H9 (cell line): ENCODE measurements at regions not wholly inside any gene's neighbourhood (a gene's known extent, or its start where the extent isn't known, plus 50 kb on each side); places are given as distances from the start of the nearest gene placed in this dataset.

Source experiments
- DNase-seq: peaks from one replicate; pipeline ENCODE4 v3.0.0-alpha.2; 2017
- H2AFZ ChIP-seq: one replicate; pipeline ENCODE4 v1.6.1; 2013; ENCODE audit warnings: mild to moderate bottlenecking, low read length, control low read depth, moderate library complexity
- H2AK5ac ChIP-seq: 2 replicates; pipeline ENCODE4 v1.6.1; 2013; ENCODE audit warnings: low read length, control low read depth, mixed read lengths; ENCODE audit not compliant: insufficient read length
- H2BK120ac ChIP-seq: one replicate; pipeline ENCODE4 v1.6.1; 2013; ENCODE audit warnings: low read depth, mild to moderate bottlenecking, low read length, control low read depth, inconsistent platforms; ENCODE audit not compliant: poor library complexity, severe bottlenecking
- H2BK12ac ChIP-seq: 2 replicates; pipeline ENCODE4 v1.6.1; 2013; ENCODE audit warnings: low read length, control low read depth, mixed read lengths, low read depth; ENCODE audit not compliant: insufficient read length
- H2BK15ac ChIP-seq: 2 replicates; pipeline ENCODE4 v1.6.1; 2013; ENCODE audit warnings: low read depth, low read length, control low read depth
- H2BK20ac ChIP-seq: one replicate; pipeline ENCODE4 v1.6.1; 2013; ENCODE audit warnings: low read depth, mild to moderate bottlenecking, low read length, control low read depth, inconsistent platforms; ENCODE audit not compliant: poor library complexity, severe bottlenecking
- H2BK5ac ChIP-seq: 2 replicates; pipeline ENCODE4 v1.6.1; 2013; ENCODE audit warnings: low read length, control low read depth, mixed read lengths; ENCODE audit not compliant: insufficient read length
- H3K14ac ChIP-seq: 2 replicates; pipeline ENCODE4 v1.6.1; 2013; ENCODE audit warnings: low read length, control low read depth; ENCODE audit not compliant: insufficient read depth
- H3K18ac ChIP-seq: 2 replicates; pipeline ENCODE4 v1.6.1; 2013; ENCODE audit warnings: low read depth, mild to moderate bottlenecking, mixed read lengths, low read length, control low read depth; ENCODE audit not compliant: insufficient read length
- H3K23ac ChIP-seq: 2 replicates; pipeline ENCODE4 v1.6.1; 2013; ENCODE audit warnings: low read length, control low read depth, mixed read lengths, low read depth; ENCODE audit not compliant: insufficient read length
- H3K23me2 ChIP-seq: 2 replicates; pipeline ENCODE4 v1.6.1; 2013; ENCODE audit warnings: low read depth, mild to moderate bottlenecking, mixed read lengths, low read length, control low read depth; ENCODE audit not compliant: insufficient read length, poor library complexity, severe bottlenecking
- H3K27ac ChIP-seq: 2 replicates; pipeline ENCODE4 v1.5.1; 2013; ENCODE audit warnings: low read length, control low read depth, mixed read lengths, low read depth; ENCODE audit not compliant: insufficient read length
- H3K27me3 ChIP-seq: 2 replicates; pipeline ENCODE4 v1.6.1; 2013; ENCODE audit warnings: low read length, control low read depth, inconsistent platforms; ENCODE audit not compliant: insufficient read depth
- H3K4ac ChIP-seq: 2 replicates; pipeline ENCODE4 v1.6.1; 2013; ENCODE audit warnings: low read depth, mild to moderate bottlenecking, control low read depth, inconsistent platforms, low read length, moderate library complexity
- H3K4me1 ChIP-seq: 2 replicates; pipeline ENCODE4 v1.6.1; 2013; ENCODE audit warnings: low read length, control low read depth, inconsistent platforms; ENCODE audit not compliant: insufficient read depth
- H3K4me2 ChIP-seq: 2 replicates; pipeline ENCODE4 v1.6.1; 2013; ENCODE audit warnings: low read length, control low read depth, mixed read lengths; ENCODE audit not compliant: insufficient read length, insufficient read depth
- H3K56ac ChIP-seq: 2 replicates; pipeline ENCODE4 v1.6.1; 2013; ENCODE audit warnings: low read depth, mild to moderate bottlenecking, mixed read lengths, low read length, control low read depth; ENCODE audit not compliant: insufficient read length
- H3K79me1 ChIP-seq: 2 replicates; pipeline ENCODE4 v1.6.1; 2013; ENCODE audit warnings: low read depth, mild to moderate bottlenecking, moderate library complexity, low read length, control low read depth, inconsistent platforms; ENCODE audit not compliant: insufficient read depth, poor library complexity, severe bottlenecking
- H3K79me2 ChIP-seq: 2 replicates; pipeline ENCODE4 v1.6.1; 2013; ENCODE audit warnings: low read length, control low read depth, inconsistent platforms; ENCODE audit not compliant: insufficient read depth
- H3K9ac ChIP-seq: 2 replicates; pipeline ENCODE4 v1.6.1; 2013; ENCODE audit warnings: low read length, control low read depth, mixed read lengths; ENCODE audit not compliant: insufficient read length; ENCODE audit errors: extremely low read depth
- H3K9me3 ChIP-seq: one replicate; pipeline ENCODE4 v1.6.1; 2013; ENCODE audit warnings: low read depth, low read length, inconsistent platforms; ENCODE audit not compliant: control insufficient read depth
- H3T11ph ChIP-seq: one replicate; pipeline ENCODE4 v1.6.1; 2013; ENCODE audit warnings: mild to moderate bottlenecking, low read length, control low read depth, inconsistent platforms
- H4K20me1 ChIP-seq: one replicate; pipeline ENCODE4 v1.6.1; 2013; ENCODE audit not compliant: control insufficient read depth, insufficient read length, insufficient read depth
- H4K5ac ChIP-seq: 2 replicates; pipeline ENCODE4 v1.6.1; 2013; ENCODE audit warnings: low read depth, mild to moderate bottlenecking, mixed read lengths, low read length, control low read depth; ENCODE audit not compliant: insufficient read length
- H4K8ac ChIP-seq: replicated peaks from 2 replicates; pipeline ENCODE4 v1.6.1; 2013; ENCODE audit warnings: low read length, control low read depth, mixed read lengths, low read depth; ENCODE audit not compliant: insufficient read length
- H4K91ac ChIP-seq: 2 replicates; pipeline ENCODE4 v1.6.1; 2013; ENCODE audit warnings: low read depth, mild to moderate bottlenecking, moderate library complexity, mixed read lengths, low read length, control low read depth; ENCODE audit not compliant: insufficient read length
- H3K27ac Mint-ChIP-seq, 3 experiments: 2 replicates in 2 of 3; 3 replicates in 1 of 3; pipeline ENCODE4 v1.8.0; 2020 to 2021; ENCODE audit warnings: mixed read lengths in 3 of 3, mild to moderate bottlenecking in 1 of 3, moderate library complexity in 1 of 3
- H3K27me3 Mint-ChIP-seq: 2 replicates; pipeline ENCODE4 v1.8.0; 2021; ENCODE audit warnings: low read depth, mild to moderate bottlenecking, moderate library complexity, mixed read lengths
- H3K36me3 Mint-ChIP-seq, 3 experiments: 2 replicates in 2 of 3; 3 replicates in 1 of 3; pipeline ENCODE4 v1.8.0; 2020 to 2021; ENCODE audit warnings: low read depth in 3 of 3, mixed read lengths in 3 of 3; ENCODE audit not compliant: insufficient read depth in 1 of 3
- H3K4me1 Mint-ChIP-seq, 2 experiments: 2 replicates each; pipeline ENCODE4 v1.8.0; 2020; ENCODE audit warnings: mixed read lengths in 2 of 2
- H3K4me3 Mint-ChIP-seq, 2 experiments: 2 replicates in 1 of 2; 3 replicates in 1 of 2; pipeline ENCODE4 v1.8.0; 2020 to 2021; ENCODE audit warnings: mild to moderate bottlenecking in 2 of 2, mixed read lengths in 2 of 2, moderate library complexity in 1 of 2
- H3K9me3 Mint-ChIP-seq, 2 experiments: 2 replicates in 1 of 2; 3 replicates in 1 of 2; pipeline ENCODE4 v1.8.0; 2020; ENCODE audit warnings: mild to moderate bottlenecking in 2 of 2, mixed read lengths in 2 of 2, moderate library complexity in 1 of 2
- CTCF ChIP-seq: fragments of 200-600 bp; sonication (generic); conservative IDR thresholded peaks from 3 replicates; pipeline ENCODE4 v1.8.0; 2021; ENCODE audit warnings: antibody characterized with exemption, mild to moderate bottlenecking
- WGBS: extraction: QIAGEN DNeasy Blood & Tissue Kit; methylation state at CpG from one replicate; pipeline ENCODE4 v1.1.7; 2013; ENCODE audit warnings: missing lambda C conversion rate, low lambda C conversion rate, mixed read lengths; ENCODE audit not compliant: insufficient read length; ENCODE audit errors: extremely low coverage; 5-methylcytosine and 5-hydroxymethylcytosine counted together

- Histone ChIP-seq H3K23me2 (no peaks in the 10 kb centered on the region), H3K18ac (no peak overlapping the region), H3K56ac (no peak overlapping the region), H4K5ac (no peak overlapping the region), H3K4ac (no peak overlapping the region), H2BK15ac (no peak overlapping the region), H3T11ph (no peak overlapping the region), H4K20me1 (no peaks in the 10 kb centered on the region), H2AK5ac (no peak overlapping the region), H3K79me1 (no peaks in the 10 kb centered on the region), H2BK20ac (no peak overlapping the region), H2AFZ (no peak overlapping the region), H3K79me2 (no peaks in the 10 kb centered on the region), H3K14ac (no peak overlapping the region; the same call in 1 of the 2 replicates), H3K23ac (no peak overlapping the region), H3K27me3 (no peaks in the 10 kb centered on the region), H3K4me1 (no peaks in the 10 kb centered on the region), H4K8ac (no peak overlapping the region), H2BK5ac (no peak overlapping the region), H2BK12ac (no peak overlapping the region), H3K27ac (no peak overlapping the region), H3K9ac (no peak overlapping the region), H4K91ac (no peak overlapping the region), H3K4me2 (no peak overlapping the region), H2BK120ac (no peak overlapping the region), H3K9me3 (peaks cover 18% of the 10 kb centered on the region)
- WGBS, result no CpG with 5 or more reads among the region's 9 CpGs
- Mint-ChIP-seq H3K4me1 (no peaks in the 10 kb centered on the region), H3K4me3 (no peak overlapping the region), H3K27ac (peak overlapping the region in 1 of 3 experiments; percentile 61; a peak in 1 of 7 replicates), H3K36me3 (peaks cover 13 to 29% (median 15%) of the 10 kb centered on the region in 3 experiments), H3K27me3 (peaks cover 4% of the 10 kb centered on the region), H3K9me3 (peaks cover 30 to 33% of the 10 kb centered on the region in 2 experiments)
- DNase-seq, result no peak
- TF ChIP-seq CTCF, result no peak
These were observed 344.6 kb upstream of the AJAP1 start for GRCh38 chr1:4309676-4310320.
